ENCODE measurements at regions not wholly inside any gene's neighbourhood (a gene's known extent, or its start where the extent isn't known, plus 50 kb on each side); places are given as distances from the start of the nearest gene placed in this dataset.

DNA sequence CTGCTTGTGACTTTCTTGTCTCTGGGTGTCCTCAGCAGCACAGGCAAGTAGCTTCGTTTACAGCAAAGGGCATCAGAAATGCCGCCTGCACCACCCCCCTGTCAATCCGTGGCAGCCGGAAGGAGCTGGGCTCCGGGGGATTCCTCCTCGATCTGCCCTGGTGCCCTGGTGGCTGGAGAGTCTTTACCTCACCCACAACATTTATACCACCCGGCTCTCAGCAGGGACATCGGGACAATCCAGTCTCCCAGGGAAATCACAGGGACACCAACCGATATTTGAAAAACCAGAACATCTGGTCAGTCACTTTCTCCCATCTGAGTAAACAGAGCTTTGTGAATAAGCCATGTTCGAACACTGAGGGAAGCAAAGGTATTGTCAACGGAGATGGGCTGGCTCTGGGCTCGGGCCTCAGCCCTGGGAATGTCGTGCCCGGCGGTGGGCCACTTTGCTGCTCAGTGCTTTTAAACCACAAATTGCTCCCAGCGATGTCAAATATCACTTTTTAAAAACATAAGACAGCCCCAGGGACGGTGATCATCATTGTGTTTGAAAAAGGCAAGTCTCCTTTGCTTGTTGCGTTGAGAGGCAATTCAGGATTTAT lies 210.0 kb upstream of the SALL3 start:
- no peak for DNase-seq (ENCODE audit: low read depth)
- no peaks in the 10 kb centered on the region for H3K36me3 ChIP-seq (ENCODE audit: control insufficient read depth, insufficient read depth, low read length)
- no peak overlapping the region for H3K4me3 ChIP-seq (ENCODE audit: low read depth, low read length)
- no peaks in the 10 kb centered on the region for H3K27me3 ChIP-seq (ENCODE audit: control insufficient read depth, insufficient read depth, low read length)
- TF ChIP-seq CTCF (IDR thresholded peaks at IDR 0.05; ENCODE audit: insufficient read depth, low read length, poor library complexity, severe bottlenecking), result no peak

DNA sequence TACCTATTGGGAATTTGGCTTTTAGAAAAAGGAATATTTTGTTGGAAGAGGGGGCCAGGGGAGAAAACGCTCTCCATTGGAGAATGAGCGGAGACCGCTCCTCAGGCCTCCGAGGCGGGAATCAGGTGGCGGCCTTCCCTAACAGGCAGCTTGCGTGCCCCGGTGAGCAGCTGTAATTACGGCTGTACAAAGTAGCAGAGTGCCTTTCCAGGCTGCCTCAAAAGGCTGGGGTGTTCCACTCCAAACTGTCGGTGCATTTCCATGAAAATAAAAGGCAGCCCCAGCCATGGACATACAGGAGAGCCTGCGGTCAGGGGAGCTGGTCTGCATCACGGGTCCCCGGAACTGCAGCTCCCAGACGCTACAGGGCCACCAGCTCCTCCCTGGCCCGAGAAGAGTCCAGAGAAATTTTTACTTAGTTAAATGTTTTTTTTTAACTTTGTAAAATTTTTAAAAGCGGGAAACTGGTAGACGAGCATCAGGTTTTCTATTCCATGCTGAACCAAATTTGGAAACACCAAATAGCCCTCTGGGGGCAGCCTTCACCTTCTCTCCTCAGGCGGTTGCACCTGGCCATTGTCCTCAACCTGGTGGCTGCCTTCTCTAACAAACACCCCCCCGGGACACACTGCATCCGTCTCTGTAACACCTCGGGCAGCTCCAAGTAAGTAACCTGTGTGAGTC lies 209.3 kb upstream of the SALL3 start:
- Histone ChIP-seq H3K27me3 (ENCODE audit: control insufficient read depth, insufficient read depth, low read length) (no peaks in the 10 kb centered on the region), H3K4me3 (ENCODE audit: low read depth, low read length) (no peak overlapping the region), H3K36me3 (ENCODE audit: control insufficient read depth, insufficient read depth, low read length) (no peaks in the 10 kb centered on the region)
- TF ChIP-seq CTCF (IDR thresholded peaks at IDR 0.05; ENCODE audit: insufficient read depth, low read length, poor library complexity, severe bottlenecking), result no peak
- no peak for DNase-seq (ENCODE audit: low read depth)

DNA sequence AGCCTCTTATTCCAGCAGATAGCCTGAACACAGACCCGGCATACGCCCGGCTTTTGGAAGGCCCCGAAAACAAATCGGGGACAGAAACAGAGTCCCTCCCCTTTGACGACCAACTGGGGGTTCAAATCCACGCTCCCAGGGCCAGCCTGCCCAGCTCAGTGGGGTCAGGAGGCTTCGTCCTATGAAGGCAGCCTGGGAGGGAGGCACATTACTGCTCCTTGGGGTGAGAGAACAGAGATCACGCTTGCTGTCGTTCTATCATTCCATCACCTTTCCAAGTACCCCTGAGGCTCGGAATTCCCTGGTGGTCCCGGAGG lies 208.8 kb upstream of the SALL3 start:
- H3K27me3 ChIP-seq (ENCODE audit: control insufficient read depth, insufficient read depth, low read length), result no peaks in the 10 kb centered on the region
- DNase-seq (ENCODE audit: low read depth), result no peak
- TF ChIP-seq CTCF (IDR thresholded peaks at IDR 0.05; ENCODE audit: insufficient read depth, low read length, poor library complexity, severe bottlenecking), result no peak
- no peaks in the 10 kb centered on the region for H3K36me3 ChIP-seq (ENCODE audit: control insufficient read depth, insufficient read depth, low read length)
- H3K4me3 ChIP-seq (ENCODE audit: low read depth, low read length), result no peak overlapping the region

- TF ChIP-seq CTCF (IDR thresholded peaks at IDR 0.05; ENCODE audit: insufficient read depth, low read length, poor library complexity, severe bottlenecking), result no peak
- H3K4me3 ChIP-seq (ENCODE audit: low read depth, low read length), result no peak overlapping the region
- no peak for DNase-seq (ENCODE audit: low read depth)
- H3K36me3 ChIP-seq (ENCODE audit: control insufficient read depth, insufficient read depth, low read length), result no peaks in the 10 kb centered on the region
- no peaks in the 10 kb centered on the region for H3K27me3 ChIP-seq (ENCODE audit: control insufficient read depth, insufficient read depth, low read length)
Measured at GRCh38 chr18:78771496-78772359, 207.9 kb upstream of the SALL3 start.

- TF ChIP-seq CTCF (IDR thresholded peaks at IDR 0.05; ENCODE audit: insufficient read depth, low read length, poor library complexity, severe bottlenecking), result no peak
- Histone ChIP-seq H3K4me3 (ENCODE audit: low read depth, low read length) (no peak overlapping the region), H3K27me3 (ENCODE audit: control insufficient read depth, insufficient read depth, low read length) (no peaks in the 10 kb centered on the region), H3K36me3 (ENCODE audit: control insufficient read depth, insufficient read depth, low read length) (no peaks in the 10 kb centered on the region)
- no peak for DNase-seq (ENCODE audit: low read depth)
Measured at GRCh38 chr18:78772360-78773302, 207.0 kb upstream of the SALL3 start.
